HepG2 (cell line): ENCODE measurements at regions not wholly inside any gene's neighbourhood (a gene's known extent, or its start where the extent isn't known, plus 50 kb on each side); places are given as distances from the start of the nearest gene placed in this dataset.

Experiments used
- CBX5 ChIP-seq: sonication (generic); formaldehyde crosslinking; IDR thresholded peaks from 2 replicates; pipeline ENCODE4 v1.4.0; 2020; ENCODE audit warnings: missing genetic modification reagents, borderline replicate concordance
- CCAR2 ChIP-seq: fragments of 200-400 bp; formaldehyde crosslinking; optimal IDR thresholded peaks from 2 replicates; pipeline ENCODE3; 2018; ENCODE audit warnings: low read depth, mild to moderate bottlenecking, low read length, moderate library complexity
- JARID2 ChIP-seq: sonication (generic); formaldehyde crosslinking; IDR thresholded peaks from 2 replicates; pipeline ENCODE4 v1.8.1; 2023; ENCODE audit warnings: missing genetic modification reagents, inconsistent platforms; ENCODE audit not compliant: insufficient replicate concordance
- POLR2A ChIP-seq, 2 experiments: IDR thresholded peaks; 2 replicates each; pipeline ENCODE4 v1.6.1; 2011; ENCODE audit warnings: low read depth in 2 of 2, low read length in 2 of 2, mild to moderate bottlenecking in 1 of 2, moderate library complexity in 1 of 2; ENCODE audit not compliant: insufficient read depth in 1 of 2
- ZNF446 ChIP-seq: sonication (generic); formaldehyde crosslinking; IDR thresholded peaks from 2 replicates; pipeline ENCODE4 v1.5.0; 2020; ENCODE audit warnings: mild to moderate bottlenecking, missing genetic modification reagents
- ZNF790 ChIP-seq: sonication (generic); formaldehyde crosslinking; IDR thresholded peaks from 2 replicates; pipeline ENCODE4 v1.8.0; 2022; ENCODE audit warnings: missing genetic modification reagents, mild to moderate bottlenecking, borderline replicate concordance
- TF ChIP-seq, protein P1 (sequence below): sonication (generic); formaldehyde crosslinking; IDR thresholded peaks from 2 replicates; pipeline ENCODE4 v1.5.0; 2020; ENCODE audit warnings: mild to moderate bottlenecking, missing genetic modification reagents, moderate library complexity
- TF ChIP-seq, protein P2 (sequence below): sonication (generic); formaldehyde crosslinking; IDR thresholded peaks from 2 replicates; pipeline ENCODE4 v1.5.0; 2020; ENCODE audit warnings: missing genetic modification reagents
- TF ChIP-seq, protein P3 (sequence below): fragments of 450-650 bp; IDR thresholded peaks from 2 replicates; pipeline ENCODE4 v1.6.1; 2017; ENCODE audit warnings: mild to moderate bottlenecking
- TF ChIP-seq, protein P4 (sequence below): sonication (generic); formaldehyde crosslinking; IDR thresholded peaks from 2 replicates; pipeline ENCODE4 v1.5.0; 2020; ENCODE audit warnings: mild to moderate bottlenecking, missing genetic modification reagents
- TF ChIP-seq, protein P5 (sequence below): sonication (generic); formaldehyde crosslinking; IDR thresholded peaks from 2 replicates; pipeline ENCODE4 v1.4.0; 2020; ENCODE audit warnings: mild to moderate bottlenecking, missing genetic modification reagents
- TF ChIP-seq, protein P6 (sequence below), 2 experiments: IDR thresholded peaks; 2 replicates each; pipeline ENCODE4 v1.6.1; 2011 to 2012; ENCODE audit warnings: low read length in 2 of 2, borderline replicate concordance in 1 of 2, low read depth in 1 of 2, mild to moderate bottlenecking in 1 of 2, moderate library complexity in 1 of 2

DNA sequence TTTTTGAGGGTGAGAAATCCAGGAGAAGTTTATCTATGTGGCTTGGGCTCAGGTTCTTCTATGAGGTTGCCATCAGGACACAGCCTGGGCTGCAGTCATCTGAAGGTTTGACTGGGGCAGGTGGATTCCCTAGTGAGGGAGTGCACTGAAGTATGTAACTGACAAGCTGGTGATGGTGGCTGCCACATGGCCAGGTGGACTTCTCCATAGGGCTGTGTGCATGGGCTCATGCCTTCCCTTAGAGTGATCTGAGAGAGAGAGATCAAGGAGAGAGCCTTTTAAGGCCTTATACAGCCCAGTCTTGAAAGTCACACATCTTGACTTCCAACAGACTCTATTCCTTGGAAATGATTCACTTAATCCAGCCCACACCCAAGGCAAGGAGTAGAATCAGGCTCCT, 266.6 kb upstream of the PITRM1 start:
- TF ChIP-seq, protein P1, sequence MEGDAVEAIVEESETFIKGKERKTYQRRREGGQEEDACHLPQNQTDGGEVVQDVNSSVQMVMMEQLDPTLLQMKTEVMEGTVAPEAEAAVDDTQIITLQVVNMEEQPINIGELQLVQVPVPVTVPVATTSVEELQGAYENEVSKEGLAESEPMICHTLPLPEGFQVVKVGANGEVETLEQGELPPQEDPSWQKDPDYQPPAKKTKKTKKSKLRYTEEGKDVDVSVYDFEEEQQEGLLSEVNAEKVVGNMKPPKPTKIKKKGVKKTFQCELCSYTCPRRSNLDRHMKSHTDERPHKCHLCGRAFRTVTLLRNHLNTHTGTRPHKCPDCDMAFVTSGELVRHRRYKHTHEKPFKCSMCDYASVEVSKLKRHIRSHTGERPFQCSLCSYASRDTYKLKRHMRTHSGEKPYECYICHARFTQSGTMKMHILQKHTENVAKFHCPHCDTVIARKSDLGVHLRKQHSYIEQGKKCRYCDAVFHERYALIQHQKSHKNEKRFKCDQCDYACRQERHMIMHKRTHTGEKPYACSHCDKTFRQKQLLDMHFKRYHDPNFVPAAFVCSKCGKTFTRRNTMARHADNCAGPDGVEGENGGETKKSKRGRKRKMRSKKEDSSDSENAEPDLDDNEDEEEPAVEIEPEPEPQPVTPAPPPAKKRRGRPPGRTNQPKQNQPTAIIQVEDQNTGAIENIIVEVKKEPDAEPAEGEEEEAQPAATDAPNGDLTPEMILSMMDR (CRISPR knock-in tag) = no peak
- TF ChIP-seq, protein P2, sequence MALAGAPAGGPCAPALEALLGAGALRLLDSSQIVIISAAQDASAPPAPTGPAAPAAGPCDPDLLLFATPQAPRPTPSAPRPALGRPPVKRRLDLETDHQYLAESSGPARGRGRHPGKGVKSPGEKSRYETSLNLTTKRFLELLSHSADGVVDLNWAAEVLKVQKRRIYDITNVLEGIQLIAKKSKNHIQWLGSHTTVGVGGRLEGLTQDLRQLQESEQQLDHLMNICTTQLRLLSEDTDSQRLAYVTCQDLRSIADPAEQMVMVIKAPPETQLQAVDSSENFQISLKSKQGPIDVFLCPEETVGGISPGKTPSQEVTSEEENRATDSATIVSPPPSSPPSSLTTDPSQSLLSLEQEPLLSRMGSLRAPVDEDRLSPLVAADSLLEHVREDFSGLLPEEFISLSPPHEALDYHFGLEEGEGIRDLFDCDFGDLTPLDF (CRISPR knock-in tag) = no peak
- TF ChIP-seq POLR2A (IDR thresholded peaks at IDR 0.05; ENCODE audit: insufficient read depth in 1 of 2, low read depth in 2 of 2, low read length in 2 of 2) (no peak), ZNF790 (CRISPR knock-in tag) (no peak), ZNF446 (CRISPR knock-in tag) (no peak), JARID2 (CRISPR knock-in tag) (no peak), CBX5 (no peak), CCAR2 (no peak)
- TF ChIP-seq, protein P3, sequence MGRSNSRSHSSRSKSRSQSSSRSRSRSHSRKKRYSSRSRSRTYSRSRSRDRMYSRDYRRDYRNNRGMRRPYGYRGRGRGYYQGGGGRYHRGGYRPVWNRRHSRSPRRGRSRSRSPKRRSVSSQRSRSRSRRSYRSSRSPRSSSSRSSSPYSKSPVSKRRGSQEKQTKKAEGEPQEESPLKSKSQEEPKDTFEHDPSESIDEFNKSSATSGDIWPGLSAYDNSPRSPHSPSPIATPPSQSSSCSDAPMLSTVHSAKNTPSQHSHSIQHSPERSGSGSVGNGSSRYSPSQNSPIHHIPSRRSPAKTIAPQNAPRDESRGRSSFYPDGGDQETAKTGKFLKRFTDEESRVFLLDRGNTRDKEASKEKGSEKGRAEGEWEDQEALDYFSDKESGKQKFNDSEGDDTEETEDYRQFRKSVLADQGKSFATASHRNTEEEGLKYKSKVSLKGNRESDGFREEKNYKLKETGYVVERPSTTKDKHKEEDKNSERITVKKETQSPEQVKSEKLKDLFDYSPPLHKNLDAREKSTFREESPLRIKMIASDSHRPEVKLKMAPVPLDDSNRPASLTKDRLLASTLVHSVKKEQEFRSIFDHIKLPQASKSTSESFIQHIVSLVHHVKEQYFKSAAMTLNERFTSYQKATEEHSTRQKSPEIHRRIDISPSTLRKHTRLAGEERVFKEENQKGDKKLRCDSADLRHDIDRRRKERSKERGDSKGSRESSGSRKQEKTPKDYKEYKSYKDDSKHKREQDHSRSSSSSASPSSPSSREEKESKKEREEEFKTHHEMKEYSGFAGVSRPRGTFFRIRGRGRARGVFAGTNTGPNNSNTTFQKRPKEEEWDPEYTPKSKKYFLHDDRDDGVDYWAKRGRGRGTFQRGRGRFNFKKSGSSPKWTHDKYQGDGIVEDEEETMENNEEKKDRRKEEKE = no peak
- TF ChIP-seq, protein P4, sequence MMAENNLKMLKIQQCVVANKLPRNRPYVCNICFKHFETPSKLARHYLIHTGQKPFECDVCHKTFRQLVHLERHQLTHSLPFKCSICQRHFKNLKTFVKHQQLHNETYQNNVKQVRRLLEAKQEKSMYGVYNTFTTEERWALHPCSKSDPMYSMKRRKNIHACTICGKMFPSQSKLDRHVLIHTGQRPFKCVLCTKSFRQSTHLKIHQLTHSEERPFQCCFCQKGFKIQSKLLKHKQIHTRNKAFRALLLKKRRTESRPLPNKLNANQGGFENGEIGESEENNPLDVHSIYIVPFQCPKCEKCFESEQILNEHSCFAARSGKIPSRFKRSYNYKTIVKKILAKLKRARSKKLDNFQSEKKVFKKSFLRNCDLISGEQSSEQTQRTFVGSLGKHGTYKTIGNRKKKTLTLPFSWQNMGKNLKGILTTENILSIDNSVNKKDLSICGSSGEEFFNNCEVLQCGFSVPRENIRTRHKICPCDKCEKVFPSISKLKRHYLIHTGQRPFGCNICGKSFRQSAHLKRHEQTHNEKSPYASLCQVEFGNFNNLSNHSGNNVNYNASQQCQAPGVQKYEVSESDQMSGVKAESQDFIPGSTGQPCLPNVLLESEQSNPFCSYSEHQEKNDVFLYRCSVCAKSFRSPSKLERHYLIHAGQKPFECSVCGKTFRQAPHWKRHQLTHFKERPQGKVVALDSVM (CRISPR knock-in tag) = no peak
- TF ChIP-seq, protein P5, sequence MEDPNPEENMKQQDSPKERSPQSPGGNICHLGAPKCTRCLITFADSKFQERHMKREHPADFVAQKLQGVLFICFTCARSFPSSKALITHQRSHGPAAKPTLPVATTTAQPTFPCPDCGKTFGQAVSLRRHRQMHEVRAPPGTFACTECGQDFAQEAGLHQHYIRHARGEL (CRISPR knock-in tag) = no peak
- TF ChIP-seq, protein P6, sequence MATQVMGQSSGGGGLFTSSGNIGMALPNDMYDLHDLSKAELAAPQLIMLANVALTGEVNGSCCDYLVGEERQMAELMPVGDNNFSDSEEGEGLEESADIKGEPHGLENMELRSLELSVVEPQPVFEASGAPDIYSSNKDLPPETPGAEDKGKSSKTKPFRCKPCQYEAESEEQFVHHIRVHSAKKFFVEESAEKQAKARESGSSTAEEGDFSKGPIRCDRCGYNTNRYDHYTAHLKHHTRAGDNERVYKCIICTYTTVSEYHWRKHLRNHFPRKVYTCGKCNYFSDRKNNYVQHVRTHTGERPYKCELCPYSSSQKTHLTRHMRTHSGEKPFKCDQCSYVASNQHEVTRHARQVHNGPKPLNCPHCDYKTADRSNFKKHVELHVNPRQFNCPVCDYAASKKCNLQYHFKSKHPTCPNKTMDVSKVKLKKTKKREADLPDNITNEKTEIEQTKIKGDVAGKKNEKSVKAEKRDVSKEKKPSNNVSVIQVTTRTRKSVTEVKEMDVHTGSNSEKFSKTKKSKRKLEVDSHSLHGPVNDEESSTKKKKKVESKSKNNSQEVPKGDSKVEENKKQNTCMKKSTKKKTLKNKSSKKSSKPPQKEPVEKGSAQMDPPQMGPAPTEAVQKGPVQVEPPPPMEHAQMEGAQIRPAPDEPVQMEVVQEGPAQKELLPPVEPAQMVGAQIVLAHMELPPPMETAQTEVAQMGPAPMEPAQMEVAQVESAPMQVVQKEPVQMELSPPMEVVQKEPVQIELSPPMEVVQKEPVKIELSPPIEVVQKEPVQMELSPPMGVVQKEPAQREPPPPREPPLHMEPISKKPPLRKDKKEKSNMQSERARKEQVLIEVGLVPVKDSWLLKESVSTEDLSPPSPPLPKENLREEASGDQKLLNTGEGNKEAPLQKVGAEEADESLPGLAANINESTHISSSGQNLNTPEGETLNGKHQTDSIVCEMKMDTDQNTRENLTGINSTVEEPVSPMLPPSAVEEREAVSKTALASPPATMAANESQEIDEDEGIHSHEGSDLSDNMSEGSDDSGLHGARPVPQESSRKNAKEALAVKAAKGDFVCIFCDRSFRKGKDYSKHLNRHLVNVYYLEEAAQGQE (IDR thresholded peaks at IDR 0.05; ENCODE audit: borderline replicate concordance in 1 of 2, low read depth in 1 of 2, low read length in 2 of 2) = no peak
